OCI-M2 (cell line): ENCODE measurements at regions not wholly inside any gene's neighbourhood (a gene's known extent, or its start where the extent isn't known, plus 50 kb on each side); places are given as distances from the start of the nearest gene placed in this dataset.
"Not testable (repeated sequence)": the region's sequence is repeated elsewhere in the genome, so short reads cannot be mapped to it uniquely, and the experiment has no call there.

ENCODE experiments used
- DNase-seq: peaks from one replicate; lab custom pipeline; 2025; ENCODE audit not compliant: unreplicated experiment; lab: John Stamatoyannopoulos, UW

DNA sequence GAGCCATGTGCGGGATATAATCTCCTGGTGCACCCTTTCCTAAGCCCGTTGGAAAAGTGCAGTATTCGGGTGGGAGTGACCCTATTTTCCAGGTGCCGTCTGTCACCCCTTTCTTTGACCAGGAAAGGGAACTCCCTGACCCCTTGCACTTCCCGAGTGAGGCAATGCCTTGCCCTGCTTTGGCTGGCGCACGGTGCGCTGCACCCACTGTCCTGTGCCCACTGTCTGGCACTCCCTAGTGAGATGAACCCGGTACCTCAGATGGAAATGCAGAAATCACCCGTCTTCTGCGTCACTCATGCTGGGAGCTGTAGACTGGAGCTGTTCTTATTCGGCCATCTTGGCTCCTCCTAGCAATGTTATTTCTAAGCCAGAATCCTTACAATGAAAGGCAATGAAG is 121.1 kb downstream of the TAF11L14 start:
- DNase-seq, result not testable (repeated sequence)

DNA sequence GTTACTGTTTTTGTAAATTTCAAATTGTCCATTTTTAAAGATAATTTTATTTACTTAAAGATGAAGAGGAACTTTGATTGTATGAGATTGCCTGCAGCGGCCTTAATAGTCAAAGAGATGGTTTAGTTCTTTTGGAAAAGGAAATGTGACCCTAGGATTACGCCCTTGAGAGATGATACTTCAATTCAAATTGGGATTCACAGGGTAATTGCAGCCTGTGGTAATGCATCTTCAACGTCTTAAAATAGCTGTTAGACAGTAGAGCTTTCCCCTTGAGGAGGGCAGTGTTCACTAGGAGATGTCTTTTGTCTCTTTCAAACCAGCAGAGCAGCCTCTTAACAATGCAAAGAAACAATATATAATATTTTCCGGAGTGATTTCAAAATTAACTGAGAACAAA is 127.1 kb downstream of the TAF11L14 start:
- DNase-seq, result no peak

DNA sequence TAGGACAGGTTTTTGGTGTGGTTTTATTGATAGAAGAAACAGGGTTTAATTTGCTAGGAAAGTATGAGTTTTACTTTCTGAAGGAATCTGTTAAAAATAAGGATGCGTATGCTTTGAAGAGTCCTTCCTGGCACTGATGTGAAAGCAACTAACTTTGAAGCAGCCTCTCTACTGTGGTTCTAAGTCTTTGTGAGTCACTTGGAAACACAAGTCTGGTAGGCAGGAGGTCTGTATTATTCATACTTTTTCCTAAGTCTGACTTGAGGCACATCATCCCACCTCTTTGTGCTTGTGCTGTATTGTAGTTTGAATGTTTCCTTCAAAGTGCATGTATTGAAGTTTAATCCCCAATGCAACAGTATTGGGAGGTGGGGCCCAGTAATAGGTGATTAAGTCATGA is 129.0 kb downstream of the TAF11L14 start:
- DNase-seq, result no peak

DNA sequence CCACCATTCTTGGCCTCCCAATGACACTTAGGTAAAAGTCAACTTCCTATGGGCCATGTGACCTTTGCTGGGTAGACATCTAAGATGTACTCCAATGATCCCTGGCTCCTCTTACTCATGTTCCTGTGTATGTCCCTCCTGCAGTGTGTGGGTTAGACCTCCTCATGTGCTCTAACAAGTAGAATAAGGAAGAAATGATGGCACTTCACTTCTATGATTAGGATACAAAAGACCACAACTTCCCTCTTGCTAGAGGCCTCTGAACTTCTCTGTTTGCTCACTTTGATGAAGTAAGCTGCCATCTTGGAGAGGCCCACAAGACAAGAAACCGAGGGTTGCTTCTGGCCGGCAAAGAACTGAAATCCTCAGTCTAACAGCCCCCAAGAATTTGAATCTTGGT is 131.8 kb downstream of the TAF11L14 start:
- no peak for DNase-seq

DNA sequence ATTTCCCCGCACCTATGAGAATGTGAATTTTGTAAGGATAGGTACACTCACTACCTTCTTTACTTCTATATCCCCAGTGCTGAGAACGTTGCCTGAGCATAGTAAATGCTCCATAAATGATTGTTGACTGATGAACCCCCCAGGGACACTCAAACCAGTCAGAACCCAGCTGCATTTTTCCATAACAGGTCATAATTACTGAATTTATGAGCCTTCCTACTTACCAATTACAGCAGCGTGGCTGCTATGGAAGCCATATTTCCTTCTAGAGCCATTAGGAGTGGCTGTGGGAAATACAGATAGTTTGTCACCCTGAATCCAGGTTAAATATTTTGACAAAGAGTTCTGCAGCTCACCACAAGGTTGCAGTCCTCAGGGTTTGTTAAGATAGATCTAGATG is 135.0 kb downstream of the TAF11L14 start:
- DNase-seq, result no peak

DNA sequence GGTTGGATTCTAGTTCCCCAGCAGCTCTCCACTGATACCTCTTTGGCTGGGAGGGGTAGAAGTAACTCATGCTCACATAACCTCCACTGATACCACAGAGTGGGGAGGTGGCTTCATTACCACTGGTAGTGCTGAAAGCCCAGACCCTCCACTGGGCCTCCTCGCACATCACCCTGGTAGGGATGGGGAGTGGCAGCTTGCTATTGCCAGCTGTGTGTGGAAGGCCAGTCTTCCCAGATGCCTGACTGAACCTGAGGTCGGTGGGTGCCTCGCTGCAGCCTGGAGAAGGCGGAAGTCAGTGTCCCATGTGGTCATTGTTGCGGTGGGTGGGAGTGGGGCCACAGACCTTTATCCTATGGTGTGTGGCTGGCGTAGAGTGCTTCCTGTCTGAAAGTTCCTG is 138.0 kb downstream of the TAF11L14 start:
- no peak for DNase-seq

DNA sequence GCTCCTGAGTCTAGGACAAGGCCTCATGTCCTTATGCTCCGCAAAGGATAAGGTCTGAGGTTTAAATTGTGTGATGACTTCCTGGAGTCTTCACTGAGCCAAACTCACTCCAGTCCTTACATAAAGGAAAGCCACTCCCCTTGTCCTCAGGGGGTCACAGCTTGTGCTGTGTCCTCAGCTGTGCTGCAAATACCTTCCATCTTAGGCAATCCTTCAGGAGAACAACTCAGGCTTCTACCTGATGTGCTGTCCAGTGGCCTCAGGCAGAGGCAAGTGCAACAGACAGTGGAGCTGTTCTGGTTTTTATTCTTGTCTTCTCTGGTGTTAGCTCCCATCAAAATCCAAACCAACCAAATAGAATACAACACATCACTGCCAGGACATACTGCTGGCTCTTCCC is 151.5 kb downstream of the TAF11L14 start:
- no peak for DNase-seq

DNA sequence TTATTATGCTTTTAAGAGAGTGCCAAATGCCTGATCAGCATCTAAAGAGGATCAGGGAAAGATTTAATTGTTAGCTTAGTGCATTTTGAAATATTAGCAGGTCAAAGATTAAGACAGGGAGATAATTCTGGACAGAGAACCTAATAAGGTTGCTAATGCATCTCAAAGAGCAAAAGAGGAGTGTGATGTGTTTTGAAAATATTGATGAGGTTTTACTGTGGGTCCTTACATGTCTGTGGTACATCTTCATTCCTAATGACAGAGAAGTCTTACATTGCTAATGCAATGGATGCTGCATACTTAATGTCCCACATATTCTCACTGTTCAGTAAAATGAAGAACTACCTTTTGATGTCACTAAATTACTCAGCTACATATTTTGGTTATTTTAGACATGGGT is 154.1 kb downstream of the TAF11L14 start:
- DNase-seq, result no peak

DNA sequence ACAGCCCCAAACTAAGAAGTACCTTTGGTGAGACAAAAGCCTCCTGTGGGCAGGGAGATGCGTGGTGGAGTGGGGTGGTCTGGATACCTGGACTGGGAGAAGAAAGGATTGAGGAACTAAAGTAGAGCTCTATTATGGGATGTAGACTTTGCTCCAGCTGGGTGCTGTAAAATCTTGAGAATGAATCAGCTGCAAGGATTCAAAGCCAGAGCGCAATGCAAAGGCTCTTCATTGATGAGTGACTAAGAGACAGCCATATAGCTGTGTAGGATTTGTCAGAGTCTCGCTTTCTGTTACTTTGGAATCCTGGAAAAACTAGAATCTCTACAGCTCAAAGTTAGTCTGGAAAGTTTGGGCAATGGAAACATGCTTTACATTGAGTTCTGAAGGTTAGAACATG is 159.9 kb downstream of the TAF11L14 start:
- no peak for DNase-seq

DNA sequence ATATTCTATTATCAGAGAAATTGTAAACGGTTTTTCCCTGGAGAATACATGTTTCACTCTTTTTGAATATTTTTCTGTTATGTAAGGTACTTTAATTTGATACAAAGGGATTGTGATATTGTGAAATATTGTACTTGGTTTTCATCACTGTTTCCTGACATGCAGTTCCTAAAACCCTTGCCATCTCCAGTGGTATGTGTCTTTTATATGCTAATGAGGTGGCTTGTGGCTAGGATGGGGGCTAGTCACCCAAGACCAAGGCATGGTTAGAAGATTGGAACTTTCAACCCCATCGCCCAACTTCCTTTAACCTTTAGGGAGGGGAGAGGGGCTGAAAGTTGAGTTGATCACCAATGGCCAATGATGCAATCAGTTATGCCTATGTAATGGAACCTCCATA is 160.6 kb downstream of the TAF11L14 start:
- no peak for DNase-seq

DNA sequence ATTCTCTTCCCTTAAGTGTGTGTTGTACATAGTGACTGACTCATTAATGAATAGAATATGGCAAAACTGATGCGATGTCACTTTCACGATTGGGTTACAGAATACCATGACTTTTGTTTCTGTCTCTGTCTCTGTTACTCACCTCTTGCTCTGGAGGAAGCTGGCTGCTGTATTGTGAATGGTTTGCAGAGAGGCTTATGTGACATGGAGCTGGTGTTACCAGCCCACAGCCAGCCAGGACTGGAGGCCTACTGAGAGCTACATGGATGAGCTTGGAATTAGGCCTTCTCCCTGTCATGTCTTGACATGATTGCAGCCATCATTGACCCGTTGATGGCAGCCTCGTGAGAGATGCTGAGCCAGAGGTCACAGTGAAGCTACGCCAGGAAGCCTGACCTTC is 161.9 kb downstream of the TAF11L14 start:
- DNase-seq, result no peak

DNA sequence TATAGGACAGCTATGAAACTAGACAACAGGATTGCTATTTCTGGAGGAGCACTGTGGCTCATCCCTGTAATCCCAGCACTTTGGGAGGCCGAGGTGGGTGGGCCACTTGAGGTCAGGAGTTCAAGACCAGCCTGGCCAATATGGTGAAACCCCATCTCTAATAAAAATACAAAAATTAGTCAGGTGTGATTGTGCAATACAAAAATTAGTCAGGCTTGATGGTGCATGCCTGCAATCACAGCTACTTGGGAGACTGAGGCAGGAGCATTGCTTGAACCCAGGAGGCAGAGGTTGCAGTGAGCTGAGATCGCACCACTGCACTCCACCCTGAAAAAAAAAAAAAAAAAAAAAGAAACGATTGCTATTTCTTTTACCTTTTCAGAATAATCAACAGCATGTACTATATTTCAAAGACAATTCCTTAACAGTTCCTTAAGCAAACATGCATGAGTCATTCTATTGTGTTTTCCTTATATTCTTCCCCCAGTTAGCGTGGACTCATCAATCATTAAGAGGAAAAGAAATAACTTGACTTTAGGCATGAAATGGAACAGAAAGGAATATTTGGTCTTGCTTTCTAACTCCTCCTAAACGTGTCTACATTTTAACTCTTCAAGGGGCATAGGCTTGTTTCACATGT is 162.6 kb downstream of the TAF11L14 start:
- DNase-seq, result no peak

DNA sequence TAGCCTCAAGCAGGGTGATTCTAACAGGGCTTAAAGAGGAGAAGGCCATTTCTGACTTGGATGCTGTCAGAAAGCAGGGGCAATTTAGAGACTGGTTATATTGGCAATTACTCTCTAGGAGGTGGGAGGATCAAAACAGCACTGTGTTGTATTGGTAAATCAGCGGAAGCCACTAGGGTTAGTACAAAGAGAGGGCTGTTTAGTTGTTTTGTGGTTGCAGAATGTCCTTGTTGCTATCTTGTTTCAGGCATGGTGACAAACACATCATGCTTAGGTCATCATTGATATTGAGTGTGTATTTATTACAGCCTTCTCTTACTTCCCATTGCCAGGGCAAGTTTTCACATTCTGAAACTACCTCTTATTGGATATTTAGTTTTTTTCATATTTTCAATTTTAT is 165.3 kb downstream of the TAF11L14 start:
- no peak for DNase-seq

DNA sequence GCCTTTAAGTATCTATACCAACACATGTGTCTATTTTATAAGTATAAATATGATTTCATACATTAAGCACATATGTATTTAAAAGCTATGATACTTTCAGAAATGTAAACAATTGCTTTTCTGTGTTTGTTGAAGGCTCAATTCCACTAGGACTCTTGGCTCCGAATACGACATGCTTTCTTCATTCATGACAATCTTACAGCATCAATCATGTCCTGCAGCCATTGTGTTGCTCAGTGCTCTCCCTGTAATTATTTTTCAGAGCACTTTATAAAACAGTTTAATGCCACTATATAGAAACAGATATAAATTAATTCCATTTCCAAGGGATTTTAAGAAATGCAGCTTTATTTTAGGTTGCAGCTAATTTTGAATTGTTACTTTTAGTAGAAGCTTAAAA is 167.3 kb downstream of the TAF11L14 start:
- no peak for DNase-seq

DNA sequence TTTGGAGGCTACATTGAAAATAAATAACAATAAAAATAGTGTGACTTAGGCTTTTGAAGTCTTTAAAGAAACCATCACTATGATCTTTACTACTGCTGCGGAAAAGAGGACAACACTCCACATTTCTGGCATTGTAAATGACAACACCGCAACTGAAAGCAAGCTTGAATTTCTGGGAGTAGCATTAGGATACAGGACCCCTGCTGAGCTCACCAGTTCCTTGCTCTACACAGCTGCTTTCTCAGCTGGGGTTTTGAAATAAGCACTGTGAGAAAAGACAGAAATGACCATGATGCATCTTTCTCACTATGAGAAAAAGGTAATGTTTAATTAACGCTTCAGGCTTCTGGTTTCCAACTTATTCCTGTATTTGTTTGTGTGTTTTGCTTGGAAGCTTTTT is 168.0 kb downstream of the TAF11L14 start:
- no peak for DNase-seq

DNA sequence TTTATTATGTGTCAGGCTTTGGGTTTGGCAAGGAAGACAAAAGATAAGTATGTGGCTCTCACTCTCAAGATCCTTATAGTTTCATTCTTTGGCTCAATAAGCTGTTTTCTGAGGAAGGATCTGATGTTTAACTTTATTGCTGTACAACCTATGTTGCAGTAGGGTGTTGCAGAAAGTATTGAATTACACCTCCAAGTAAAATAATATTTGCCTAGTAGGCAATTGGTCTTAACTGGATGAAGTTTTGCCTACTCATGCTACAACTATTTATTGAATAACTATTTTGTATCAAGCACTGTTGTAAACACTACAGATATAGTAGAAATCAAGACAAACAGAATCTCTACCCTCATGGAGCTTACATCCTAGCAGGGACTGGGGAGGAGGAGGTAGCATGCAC is 169.7 kb downstream of the TAF11L14 start:
- DNase-seq, result no peak

DNA sequence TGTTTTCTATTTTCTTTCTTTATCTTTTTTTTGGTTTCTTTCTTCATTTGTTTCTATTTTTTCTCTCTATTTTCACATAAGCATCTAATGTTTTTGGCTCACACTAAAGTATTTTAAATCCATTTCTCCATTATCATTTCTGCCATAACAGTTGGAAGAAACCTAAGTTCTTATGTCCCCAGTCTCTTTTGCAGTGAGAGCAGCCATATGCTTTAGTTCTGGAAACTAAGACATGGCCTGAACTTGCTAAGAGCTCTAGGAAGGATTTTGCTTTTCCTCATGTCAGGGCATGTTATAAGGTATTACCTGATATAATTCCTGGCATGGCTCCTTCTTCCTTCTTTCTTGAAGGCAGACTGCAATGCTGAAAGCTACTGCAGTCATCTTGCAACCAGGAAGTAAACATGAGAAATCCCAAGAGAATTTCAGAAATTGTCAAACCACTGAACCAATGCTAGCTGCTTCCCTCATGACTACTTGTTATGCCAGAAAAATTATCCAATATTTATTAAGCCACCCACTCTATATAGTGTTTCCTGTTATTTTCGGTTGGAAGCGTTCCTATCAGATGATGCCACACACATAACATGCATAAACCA is 171.1 kb downstream of the TAF11L14 start:
- DNase-seq, result no peak

DNA sequence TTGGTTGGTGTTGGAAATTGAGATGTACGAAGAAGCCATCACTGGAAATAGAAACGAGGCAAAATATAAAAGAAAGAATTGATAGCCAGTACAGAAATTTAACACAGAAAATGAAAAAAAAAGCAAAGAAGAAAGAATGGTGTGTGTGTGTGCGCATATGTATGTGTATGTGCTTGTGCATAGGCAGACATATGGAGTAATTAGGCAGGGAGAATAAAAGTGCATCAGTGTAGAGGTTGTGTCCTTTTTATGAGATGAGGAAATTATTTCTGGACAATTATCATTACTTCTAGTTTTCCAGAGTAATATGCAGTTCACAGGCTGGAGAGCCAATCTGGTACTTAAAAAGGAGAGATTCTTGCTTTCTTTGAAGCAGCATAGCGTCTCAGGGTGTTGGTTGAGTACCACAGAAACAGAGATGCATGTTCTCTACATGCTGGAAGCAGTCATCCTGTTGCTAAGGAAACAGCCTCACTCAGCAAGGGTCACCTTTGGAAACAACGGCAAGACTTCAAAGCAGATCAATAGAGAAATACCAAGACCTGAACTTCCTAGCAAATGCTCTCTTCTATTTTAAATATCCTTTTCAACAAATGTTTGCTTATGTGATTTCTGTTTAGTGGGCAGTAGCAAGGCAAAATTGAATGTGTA is 172.7 kb downstream of the TAF11L14 start:
- no peak for DNase-seq

DNA sequence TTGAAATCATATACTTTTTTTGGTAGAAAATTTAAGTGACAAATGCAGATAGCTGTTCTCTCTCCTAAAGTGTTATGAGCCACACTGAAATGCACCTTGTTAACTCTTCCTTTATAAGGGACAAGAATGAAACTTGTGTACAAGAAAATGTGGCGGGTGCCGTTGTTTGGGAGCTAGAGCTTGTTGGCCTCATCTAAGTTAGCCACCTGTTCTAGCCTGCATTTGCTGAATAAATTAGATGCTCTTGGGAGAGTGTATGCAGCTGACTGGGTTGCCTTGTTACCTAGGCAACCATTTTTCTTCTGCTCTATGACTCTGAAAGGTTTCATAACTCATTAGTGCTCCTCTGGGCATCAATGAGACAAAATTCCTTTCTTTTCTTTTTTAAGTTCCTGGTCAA is 174.3 kb downstream of the TAF11L14 start:
- DNase-seq, result no peak

DNA sequence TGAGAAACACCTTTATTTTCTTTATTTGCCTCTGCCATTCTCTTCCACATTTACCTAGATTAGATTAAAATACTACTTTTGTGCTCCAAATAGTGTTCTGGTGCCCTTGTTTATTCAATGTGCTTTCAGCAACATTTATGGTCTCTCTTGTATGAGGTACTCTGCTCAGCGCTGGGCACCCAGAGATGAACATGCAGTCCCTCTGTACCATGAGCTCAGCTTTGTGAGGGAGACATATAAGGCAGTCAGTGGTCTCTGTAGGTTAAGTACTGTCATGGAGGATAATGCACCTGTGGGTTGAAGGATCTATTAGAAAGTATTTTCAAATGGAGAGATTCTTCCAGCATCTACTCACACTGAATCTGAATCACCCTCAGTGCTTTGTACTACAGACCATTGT is 176.5 kb downstream of the TAF11L14 start:
- no peak for DNase-seq

DNA sequence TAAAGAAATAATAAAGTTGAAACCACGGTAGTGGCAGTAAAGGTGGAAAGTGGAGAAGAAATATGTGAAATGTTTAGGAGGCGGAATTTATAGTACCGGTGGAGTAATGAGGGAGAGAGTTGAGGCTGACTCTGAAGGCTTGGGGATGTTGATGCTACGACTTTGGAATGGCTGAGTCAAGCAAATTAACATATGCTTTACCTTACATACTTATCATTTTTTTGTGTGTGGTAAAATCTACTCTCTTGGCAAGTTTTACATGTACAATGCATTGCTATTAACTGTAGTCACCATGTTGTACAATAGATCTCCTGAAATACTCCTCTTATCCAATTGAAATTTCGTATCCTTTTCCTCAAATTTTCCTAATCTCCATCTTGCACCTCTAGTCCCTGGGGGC is 179.0 kb downstream of the TAF11L14 start:
- no peak for DNase-seq

DNA sequence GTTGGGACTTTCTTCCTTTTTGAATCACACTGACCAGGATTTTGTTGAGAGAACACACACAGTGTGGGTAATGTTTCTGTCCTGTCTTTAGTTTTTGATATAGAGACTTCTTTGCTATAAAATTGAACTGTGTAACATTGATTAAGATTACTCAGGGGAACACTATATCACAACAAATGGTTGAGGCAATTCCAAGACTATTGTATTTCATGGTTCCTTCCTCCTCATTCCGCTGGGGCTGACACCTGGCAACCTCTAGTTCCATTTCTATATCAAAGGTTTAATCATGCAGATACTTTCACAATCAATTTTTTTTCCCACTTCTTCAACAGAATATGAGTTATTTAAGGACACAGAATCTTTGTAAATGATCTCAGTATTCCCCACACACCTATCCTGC is 182.2 kb downstream of the TAF11L14 start:
- no peak for DNase-seq

DNA sequence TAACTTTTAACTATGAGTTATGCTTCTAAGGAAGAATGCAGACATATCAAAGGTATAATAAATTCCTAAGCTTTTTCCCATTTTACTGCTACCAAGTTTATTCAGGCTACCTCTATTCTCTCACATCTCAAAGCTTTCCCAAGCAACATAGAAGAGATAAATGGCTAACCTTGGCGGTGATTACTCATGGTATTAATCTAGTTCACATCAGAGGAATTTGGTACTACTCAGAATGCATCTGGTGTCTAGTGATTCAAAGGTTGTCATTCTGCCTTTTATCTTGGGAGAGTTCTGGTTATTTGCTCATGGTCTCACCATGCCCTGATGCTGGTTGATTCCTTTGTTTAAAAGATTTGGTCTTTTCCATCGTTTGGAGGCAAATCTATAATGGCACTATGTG is 182.7 kb downstream of the TAF11L14 start:
- DNase-seq, result no peak
